GM21717 (cell line): ENCODE measurements at regions not wholly inside any gene's neighbourhood (a gene's known extent, or its start where the extent isn't known, plus 50 kb on each side); places are given as distances from the start of the nearest gene placed in this dataset.

Experiments used
- ATAC-seq: cut with Tn5 transposase; IDR thresholded peaks from one replicate; pipeline ENCODE4 v1.9.1; 2021; ENCODE audit warnings: mild to moderate bottlenecking, moderate library complexity; ENCODE audit not compliant: unreplicated experiment

DNA sequence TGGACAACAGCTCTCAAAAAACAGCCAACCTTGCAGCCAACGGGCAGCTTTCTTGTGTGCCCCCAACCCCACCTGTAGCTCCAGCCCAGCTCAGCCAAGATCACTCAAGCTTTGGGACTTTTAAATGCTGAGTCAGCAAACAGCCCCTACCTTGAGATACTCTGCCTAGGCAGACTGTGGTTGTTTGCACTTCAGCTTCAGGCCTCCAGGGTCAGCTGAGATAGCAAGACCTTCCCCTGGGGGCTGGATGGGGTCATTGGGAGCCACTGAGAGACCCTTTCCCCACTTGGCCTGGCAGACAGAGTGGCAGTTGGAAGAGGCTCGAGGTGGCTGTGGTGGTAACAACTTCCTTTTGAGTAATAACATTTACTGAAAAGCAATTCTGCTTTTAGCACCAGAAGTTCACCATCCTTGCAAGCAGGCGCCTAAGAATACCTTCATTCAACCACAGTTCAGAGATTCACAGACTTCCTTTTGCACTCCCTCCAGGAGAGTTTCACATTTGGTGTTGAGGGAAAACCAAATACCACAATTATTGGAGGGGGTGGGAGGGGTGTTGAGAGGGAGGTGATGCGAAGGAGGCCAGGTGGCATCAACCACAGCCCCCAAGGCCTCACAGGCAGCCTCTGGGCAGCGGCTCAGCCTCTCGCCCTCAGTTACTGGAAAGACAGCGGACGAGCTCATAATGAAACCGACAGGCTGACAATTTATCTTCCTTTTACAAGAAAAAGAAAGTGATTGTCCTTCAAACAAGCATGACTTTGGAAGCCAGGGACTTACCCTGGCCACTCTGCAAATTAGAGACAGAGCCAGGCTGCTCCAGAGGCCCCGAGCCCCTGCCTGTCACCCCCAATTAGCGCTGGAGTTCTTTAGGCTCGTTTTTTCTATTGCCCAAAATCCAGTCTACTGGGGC is 148.1 kb downstream of the CEBPB start:
- ATAC-seq = peak; percentile 63

DNA sequence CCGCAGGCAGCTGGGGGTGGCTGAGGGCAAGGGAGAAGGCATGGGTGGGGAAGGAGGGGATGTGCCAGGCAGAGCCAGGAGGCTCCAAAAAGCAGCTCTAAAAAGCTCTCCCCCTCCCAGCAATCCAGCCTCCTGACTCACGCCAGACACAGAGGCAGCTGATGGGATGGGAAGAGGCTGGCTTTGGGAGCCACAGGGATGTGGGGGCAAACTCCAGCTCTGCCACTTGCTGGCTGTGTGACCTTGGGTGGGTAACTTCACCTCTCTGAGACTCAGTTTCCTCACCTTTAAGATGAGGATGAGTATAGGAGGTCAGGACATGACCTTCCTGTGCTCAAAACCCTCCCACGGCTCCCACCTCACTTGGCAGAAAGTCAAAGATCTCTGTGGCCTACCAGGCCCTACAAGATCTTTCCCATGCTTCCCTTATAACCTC is 148.9 kb downstream of the CEBPB start:
- no peak for ATAC-seq

DNA sequence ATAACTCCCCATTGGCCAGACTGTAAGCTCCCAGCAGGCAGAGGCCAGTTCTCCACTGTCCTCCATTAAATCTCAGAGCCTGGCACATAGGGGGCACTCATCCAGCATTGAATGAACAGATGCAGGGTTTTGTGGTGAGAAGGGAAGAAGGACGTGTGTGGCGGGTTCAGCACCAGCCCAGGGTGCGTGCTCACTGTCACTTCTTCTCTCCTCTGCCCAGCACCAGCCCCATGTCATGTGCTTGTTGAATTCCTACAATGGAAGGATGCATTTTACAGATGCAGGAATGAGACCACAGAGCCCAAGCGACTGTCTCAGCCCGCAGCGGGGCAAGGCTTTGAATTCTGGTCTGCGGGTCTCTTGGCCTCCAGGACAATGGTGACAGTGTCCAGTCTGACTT is 149.9 kb downstream of the CEBPB start:
- no peak for ATAC-seq

DNA sequence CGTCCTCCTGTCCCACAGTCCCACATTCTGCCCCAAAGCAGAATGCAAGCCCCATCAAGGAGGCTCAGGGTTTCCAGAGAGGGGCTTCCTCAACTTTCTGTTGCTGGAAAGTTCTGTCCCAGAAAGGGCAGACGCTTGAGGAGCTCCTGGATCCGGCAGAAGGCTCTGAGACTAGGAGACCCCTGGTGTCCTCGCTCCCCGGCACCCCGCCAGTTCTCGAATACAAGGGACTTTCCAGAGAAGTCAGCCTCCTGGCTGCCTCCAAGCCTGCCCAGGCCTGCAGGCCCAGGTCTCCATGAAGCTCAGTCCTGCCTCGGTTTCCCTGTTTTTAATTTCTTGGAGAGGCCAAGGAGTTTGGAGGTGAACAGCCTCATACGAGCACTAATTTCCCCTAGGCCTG is 150.4 kb downstream of the CEBPB start:
- no peak for ATAC-seq

DNA sequence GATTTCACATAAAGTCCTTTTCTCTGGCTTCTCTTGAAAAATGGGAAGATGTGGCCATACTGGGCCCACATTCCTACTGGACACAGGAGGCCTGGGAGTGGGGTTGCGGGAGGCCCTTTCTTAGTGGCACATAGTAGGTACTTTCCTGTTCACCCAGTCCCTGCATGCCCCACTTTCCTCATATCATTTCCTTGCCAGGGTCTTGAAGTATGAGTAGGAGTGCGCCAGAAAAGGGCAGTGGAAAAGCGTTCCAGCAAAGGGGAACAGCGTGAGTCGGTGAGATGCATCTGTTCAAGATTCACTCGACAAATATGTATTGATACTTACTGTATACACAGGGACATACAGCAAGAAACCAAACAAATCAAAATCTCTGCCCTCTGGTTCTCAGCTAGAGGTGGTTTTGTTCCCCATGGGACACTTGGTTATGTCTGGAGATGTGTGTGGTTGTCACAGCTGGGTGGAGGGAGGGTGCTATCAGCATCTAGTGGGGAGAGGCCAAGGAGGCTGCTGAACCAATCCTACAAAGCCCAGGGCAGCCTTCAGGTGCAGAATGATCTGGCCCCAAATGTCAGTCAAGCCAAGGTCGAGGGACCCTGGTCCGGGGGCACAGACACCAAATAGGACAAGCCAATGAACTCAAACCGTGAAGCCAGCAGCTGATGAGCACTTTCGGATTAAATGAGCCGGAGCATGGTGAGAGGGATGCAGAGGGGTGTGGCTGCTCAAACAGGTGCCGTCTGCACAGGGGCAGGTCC is 151.4 kb downstream of the CEBPB start:
- no peak for ATAC-seq

DNA sequence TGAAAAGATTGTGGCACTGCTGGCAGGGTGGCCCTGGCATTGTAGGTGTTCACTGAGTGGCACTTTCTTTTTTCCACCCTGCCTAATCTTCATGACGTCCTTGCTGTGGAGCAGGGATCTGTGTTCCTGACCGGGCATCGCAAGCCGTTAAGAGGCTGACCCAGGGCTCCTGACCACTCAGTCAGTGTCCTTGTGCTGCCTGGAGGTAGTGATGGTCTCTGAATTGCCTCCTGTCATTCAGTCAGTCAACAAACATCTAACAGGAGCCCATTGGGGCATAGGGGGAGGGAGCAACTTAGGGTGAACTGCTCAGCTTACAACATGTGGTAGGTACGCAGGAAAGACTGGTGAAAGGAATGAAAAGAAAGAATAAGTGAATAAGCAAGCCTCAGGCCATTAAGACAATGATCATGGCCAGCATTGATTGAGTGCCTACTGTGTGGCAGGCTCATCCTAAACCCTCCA is 152.0 kb downstream of the CEBPB start:
- ATAC-seq = no peak

DNA sequence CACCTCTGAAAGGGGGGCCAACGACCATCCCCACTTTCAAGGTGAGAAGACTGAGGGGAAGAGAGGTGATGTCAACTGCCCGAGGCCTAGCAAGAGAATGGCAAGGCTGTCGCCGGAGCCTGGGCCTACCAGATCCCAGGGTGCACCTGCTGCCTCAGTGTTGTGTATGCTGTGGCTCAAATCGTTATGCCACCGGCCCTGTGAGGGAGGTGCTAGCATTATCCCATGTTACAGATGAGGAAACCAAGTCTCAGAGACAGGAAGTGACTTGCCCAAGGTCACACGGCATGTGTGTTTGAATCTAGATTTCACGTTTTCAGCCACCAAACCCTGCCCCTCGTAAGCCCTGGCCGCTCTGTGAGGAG is 152.5 kb downstream of the CEBPB start:
- no peak for ATAC-seq

DNA sequence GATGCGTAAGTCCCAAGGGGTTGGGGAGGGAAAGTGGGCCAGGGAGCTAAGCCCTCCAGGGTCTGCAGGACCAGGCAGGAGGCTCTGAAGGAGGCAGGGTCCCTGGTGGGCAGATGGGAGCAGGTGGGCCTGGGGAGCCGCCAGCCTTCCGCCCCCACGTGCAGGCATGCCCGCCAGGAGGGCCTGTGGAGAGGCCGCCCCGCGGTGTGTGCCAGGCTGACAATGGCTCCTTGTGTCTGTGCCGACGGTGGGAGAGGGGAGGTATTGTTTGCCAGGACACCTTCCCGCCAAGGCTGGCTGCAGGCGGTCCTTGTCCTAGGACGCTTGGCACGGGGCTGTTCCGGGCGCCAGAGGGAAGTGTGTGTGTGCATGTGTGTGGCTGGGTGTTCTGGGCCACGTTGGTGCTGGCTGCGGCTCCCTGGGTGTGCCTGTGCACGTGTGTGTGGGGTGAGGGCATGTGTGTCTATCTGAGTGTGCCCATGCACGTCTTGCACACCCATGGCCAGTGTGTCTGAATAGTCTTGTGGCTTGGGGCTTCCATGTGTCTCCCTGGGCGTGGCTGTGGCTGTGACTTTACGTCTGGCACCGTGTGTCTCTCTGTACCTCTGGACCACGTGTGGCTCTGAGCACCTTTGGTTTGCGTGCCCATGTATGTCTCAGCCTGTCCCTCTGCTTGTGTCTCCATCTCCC is 153.0 kb downstream of the CEBPB start:
- ATAC-seq = no peak

DNA sequence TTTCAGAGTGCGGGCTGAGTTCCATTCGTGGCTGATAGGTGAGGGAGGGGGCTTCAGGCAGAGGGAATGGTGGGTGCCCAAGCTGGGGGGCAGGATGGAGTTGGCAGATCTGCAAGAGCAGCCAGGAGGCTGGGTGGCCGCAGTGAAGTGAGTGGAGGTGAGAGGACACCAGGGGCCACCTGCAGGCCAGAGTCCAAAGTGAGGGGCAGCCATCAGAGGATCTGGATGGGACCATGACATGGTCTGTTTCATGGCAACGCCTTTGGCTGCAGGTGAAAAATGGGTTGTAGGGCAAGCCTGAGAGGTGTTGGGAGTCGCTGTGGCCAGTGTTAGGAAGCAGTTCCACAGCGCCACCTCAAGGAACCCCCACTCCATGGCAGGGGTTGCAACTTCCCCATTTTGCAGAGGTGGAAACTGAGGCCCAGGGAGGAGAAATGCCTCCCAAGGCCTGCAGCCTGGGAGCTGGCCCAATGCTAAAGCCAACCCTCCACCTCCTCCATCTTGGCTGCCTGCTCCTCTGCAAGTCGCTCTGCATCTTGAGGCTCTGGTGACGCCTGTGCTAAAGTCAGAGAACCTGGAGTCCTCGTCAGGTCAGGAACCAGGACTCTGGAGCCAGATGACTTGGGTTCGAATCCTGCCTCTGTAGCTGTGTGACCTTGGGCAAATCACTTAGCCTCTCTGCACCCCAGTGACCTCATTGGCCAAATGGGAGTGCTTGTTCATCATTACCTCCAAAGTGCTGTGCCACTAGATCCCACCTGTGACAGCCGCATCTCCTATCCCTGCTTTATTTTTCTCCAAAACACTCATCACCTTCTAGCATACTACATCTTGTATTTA is 153.8 kb downstream of the CEBPB start:
- ATAC-seq = no peak

DNA sequence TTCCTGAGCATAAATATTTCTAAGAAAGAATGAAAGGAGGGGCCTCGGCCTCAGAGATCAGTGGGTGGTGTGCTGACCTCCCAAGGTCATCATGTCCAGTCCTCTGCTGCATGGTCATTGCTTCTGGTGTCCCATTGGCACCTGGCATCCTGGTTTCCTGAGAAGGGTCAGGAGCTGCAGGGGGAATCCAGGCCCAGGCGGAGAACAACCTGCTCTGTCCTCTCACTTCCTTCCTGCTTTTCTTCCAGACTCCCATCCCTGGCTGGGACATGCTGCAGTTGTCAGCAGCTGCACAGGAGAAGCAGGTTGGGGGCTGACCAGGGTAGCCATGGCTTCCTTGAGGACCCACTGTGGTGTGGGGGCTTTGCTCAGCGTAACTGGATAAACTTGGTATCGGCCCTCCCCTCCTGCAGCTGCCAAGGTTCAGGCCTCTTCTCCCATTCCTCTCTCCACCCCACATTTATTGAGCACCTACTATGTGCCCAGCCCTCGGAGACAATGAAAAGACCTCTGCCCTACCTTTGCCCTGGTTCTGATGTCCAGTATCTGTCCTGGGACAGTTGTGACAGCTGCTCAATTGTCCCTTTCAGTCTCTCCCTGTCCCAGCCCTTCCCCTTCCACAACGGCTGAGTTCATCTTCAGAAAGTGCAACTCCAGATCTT is 155.2 kb downstream of the CEBPB start:
- ATAC-seq = no peak

DNA sequence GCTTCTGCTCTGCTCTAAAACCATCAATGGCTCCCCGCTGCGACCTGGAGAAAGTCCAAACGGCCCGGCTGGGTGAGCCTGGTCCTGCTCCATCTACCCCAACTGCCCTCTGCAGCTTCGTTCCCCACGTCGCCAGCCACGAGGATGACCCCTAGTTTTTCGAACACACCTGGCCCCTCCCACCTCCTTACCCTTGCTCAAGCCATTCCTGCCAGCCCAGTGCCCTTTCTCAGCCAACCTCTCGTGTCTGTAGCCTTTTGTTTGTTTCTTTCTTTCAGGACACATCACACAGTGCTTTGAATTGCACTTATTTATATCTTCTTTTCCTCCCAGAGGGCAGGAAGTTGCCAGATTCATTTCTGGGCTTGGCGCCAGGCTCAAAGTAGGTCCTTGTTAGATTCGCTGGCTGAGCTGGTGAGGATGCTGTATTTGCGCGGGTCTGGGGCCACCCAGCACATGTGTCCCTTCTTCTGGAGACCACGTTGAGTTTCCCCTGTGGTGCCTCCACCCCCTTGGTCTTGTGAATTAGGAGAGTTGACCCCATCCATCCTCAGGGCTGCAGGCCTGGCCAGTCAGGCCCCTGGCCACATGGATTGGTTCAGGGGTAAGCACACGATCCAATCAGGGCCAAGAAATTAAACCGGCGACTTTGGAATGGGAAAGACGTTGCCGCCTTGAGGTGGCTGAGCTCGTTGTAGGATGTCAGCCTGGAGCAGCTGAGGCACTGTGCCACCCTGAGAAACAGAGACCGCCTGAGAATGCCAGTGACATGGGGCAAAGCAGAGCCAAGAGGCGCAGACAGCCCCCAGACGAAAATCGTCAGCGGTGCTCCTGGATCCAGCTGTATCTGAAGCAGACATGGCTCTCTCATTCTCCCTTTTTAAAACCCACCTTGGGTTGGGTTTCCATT is 156.0 kb downstream of the CEBPB start:
- ATAC-seq = no peak

DNA sequence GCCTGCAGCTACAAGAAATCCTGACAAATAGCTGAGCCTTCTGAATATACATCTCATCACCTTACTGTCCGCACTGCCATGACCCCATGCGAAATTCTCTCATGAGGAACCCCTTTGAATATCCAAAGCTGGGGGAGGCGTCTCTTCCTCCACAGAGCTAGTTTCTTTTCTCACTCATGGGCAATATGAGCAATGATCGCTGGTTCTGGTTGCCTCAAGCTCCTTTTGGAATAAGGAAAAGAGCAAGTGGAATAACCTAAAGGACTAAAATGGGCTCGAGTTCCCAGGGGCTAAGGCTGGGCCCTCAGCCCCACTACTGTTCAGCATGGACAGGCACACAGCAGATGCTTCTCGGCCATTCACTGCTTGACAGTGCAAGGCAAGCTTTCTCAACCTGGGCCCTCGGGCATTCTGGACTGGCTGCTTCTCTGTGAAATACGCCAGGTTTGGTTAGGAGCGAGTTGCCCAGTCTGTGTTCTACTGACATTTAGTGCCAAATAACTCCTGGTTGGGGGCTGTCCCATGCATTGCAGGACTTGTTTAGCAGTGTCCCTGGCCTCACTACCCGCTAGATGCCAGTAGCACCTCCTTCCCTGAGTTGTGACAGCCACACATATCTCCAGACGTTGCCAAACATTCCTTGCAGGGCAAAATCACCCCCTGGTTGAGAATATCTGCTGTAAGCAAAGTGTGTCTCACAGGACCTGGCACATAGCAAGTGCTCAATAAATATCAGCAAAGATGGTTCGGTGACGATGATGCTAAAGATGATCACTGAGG is 156.8 kb downstream of the CEBPB start:
- no peak for ATAC-seq

DNA sequence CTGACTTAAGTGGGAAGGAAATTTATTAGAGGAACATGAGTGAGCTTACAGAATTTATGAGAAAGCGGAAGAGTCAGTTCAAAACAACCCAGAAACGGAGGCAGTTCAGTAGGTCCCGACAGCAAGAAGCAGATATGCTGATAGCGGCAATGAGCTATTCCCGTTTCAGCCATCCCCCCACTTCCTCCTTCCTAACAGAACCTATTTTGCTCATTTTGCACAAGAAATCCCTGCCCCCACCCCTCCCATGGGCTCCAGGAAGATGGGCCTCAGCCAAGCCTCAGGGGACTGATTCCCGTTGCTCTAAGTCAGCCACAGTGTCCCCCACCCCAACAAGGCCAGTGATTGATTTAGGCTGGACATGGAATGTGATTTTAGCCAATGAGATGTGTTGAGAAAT is 157.5 kb downstream of the CEBPB start:
- ATAC-seq = no peak

DNA sequence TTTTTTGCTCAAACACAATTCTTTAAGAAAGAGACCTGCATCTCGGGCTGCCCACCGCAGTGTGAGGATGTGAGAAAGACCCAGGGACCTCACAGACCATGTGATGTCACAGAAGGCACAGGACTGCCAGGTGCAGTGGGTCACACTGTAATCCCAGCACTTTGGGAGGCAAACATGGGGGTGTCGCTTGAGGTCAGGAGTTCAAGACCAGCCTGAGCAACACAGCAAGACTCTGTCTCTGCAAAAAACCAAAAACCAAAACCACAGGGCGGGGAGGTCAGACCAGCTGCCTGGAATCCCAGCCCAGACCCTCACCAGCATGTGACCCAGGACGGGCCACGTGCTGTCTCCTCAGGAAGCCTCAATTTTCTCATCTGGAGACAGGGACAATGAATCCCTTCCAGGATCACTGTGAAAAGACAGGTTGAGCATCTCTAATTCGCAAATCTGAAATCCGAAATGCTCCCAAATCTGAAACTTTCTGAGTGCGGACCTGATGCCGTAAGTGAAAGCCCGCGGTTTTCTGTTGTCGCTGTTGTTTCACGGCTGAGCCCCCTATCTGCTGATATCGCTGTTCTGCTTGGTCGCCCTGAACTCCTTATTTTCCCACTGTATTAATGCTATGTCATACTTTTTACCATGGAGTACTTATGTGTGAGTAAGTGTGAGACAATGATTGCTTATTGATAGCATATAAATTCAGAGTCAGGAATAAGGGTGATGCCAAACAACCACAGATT is 159.5 kb upstream of the PTPN1 start:
- ATAC-seq = no peak

DNA sequence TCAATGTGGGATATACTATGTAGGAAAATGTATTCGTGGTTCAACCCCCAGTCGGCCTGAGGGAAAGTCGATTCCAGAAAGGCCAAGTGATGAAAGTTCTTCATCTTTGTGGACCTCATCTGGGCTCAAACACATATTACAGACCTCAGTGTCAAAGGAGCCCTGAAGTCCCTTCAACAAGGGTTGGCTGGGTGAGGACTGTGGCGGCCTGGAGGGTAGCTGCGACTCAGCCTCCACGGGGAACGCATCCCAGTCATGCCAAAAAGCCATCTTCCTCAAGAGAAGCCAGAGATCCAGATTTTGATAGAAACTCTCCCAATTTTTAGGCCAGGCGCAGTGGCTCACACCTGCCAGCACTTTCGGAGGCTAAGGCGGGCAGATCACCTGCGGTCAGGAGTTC is 158.6 kb upstream of the PTPN1 start:
- ATAC-seq = no peak

DNA sequence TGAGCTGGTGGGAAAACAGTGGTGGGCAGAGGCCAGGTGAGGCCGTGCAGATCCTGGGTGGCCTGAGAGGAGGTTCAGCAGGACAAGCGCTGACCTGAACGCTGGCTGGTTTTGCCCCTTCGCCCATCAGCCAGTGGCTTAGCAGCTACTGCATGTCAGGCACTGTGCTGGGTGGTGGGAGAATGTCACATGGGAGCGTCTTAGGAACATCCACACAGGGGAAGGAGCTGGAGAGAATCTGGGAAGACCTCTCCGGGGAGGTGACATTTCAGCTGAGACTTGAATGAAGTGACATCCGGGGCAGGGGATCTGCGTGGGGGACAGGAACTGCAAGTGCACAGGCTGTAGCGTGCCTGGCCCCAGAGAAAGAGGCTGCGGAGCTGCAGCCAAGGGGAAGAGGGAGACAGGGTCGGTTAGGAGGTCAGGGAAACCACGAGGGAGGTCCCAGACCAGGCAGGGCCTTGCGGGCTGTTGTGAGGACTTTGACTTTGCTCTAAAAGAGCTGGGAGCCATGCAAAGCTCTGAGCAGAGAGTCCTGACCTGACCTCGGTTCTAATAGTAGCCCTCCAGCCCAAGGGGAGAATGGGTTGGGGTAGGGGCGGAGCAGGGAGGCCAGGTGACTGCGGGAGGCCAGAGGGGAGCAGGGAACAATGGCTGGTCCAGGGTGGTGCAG is 156.8 kb upstream of the PTPN1 start:
- ATAC-seq = no peak
